ENCODE measurements at regions not wholly inside any gene's neighbourhood (a gene's known extent, or its start where the extent isn't known, plus 50 kb on each side); places are given as distances from the start of the nearest gene placed in this dataset.
A peak's percentile ranks its signal among the peaks of the same experiment; 100 is the strongest.
"Not testable (repeated sequence)": the region's sequence is repeated elsewhere in the genome, so short reads cannot be mapped to it uniquely, and the experiment has no call there.

- no peaks in the 10 kb centered on the region for H3K4me1 ChIP-seq (ENCODE audit: insufficient read depth, insufficient read length)
- H3K27me3 ChIP-seq (ENCODE audit: insufficient read depth, insufficient read length) = peaks cover 38% of the 10 kb centered on the region
- no peak for DNase-seq (ENCODE audit: low read depth, low spot score)
- TF ChIP-seq ZNF274 (IDR thresholded peaks at IDR 0.05; ENCODE audit: low read depth, low read length) (no peak), SUZ12 (IDR thresholded peaks at IDR 0.05; ENCODE audit: extremely low read depth, insufficient read depth, insufficient read length) (no peak), YY1 (IDR thresholded peaks at IDR 0.05; ENCODE audit: insufficient read depth, insufficient read length) (no peak)
- H3K9me3 ChIP-seq (ENCODE audit: insufficient read depth, low read length) = no peaks in the 10 kb centered on the region
- H3K9ac ChIP-seq (ENCODE audit: insufficient read length, low read depth) = no peak overlapping the region
- H3K36me3 ChIP-seq (ENCODE audit: insufficient read depth, insufficient read length, low read length) = no peaks in the 10 kb centered on the region
- no peak overlapping the region for H3K4me3 ChIP-seq (ENCODE audit: insufficient read length, low read depth)
These were observed 98.4 kb upstream of the TBX5 start for GRCh38 chr12:114504311-114504710.

- Histone ChIP-seq H3K4me3 (ENCODE audit: insufficient read length, low read depth) (peak overlapping the region; percentile 33), H3K9ac (ENCODE audit: insufficient read length, low read depth) (no peak overlapping the region), H3K36me3 (ENCODE audit: insufficient read depth, insufficient read length, low read length) (no peaks in the 10 kb centered on the region), H3K4me1 (ENCODE audit: insufficient read depth, insufficient read length) (no peaks in the 10 kb centered on the region), H3K9me3 (ENCODE audit: insufficient read depth, low read length) (no peaks in the 10 kb centered on the region), H3K27me3 (ENCODE audit: insufficient read depth, insufficient read length) (peaks cover 42% of the 10 kb centered on the region)
- TF ChIP-seq YY1 (IDR thresholded peaks at IDR 0.05; ENCODE audit: insufficient read depth, insufficient read length) (no peak), SUZ12 (IDR thresholded peaks at IDR 0.05; ENCODE audit: extremely low read depth, insufficient read depth, insufficient read length) (no peak), ZNF274 (IDR thresholded peaks at IDR 0.05; ENCODE audit: low read depth, low read length) (no peak)
- DNase-seq (ENCODE audit: low read depth, low spot score) = no peak
These were observed 95.5 kb upstream of the TBX5 start for GRCh38 chr12:114501474-114501807.

- TF ChIP-seq SUZ12 (IDR thresholded peaks at IDR 0.05; ENCODE audit: extremely low read depth, insufficient read depth, insufficient read length) = no peak
- TF ChIP-seq YY1 (IDR thresholded peaks at IDR 0.05; ENCODE audit: insufficient read depth, insufficient read length) = no peak
- no peak for TF ChIP-seq ZNF274 (IDR thresholded peaks at IDR 0.05; ENCODE audit: low read depth, low read length)
- Histone ChIP-seq H3K36me3 (ENCODE audit: insufficient read depth, insufficient read length, low read length) (no peaks in the 10 kb centered on the region), H3K27me3 (ENCODE audit: insufficient read depth, insufficient read length) (peaks cover 42% of the 10 kb centered on the region), H3K9me3 (ENCODE audit: insufficient read depth, low read length) (no peaks in the 10 kb centered on the region), H3K4me3 (ENCODE audit: insufficient read length, low read depth) (peak overlapping the region; percentile 33), H3K9ac (ENCODE audit: insufficient read length, low read depth) (no peak overlapping the region), H3K4me1 (ENCODE audit: insufficient read depth, insufficient read length) (no peaks in the 10 kb centered on the region)
- no peak for DNase-seq (ENCODE audit: low read depth, low spot score)
These were observed 95.0 kb upstream of the TBX5 start for GRCh38 chr12:114500775-114501473.

- no peak for TF ChIP-seq ZNF274 (IDR thresholded peaks at IDR 0.05; ENCODE audit: low read depth, low read length)
- no peak for TF ChIP-seq YY1 (IDR thresholded peaks at IDR 0.05; ENCODE audit: insufficient read depth, insufficient read length)
- no peak for TF ChIP-seq SUZ12 (IDR thresholded peaks at IDR 0.05; ENCODE audit: extremely low read depth, insufficient read depth, insufficient read length)
- H3K4me3 ChIP-seq (ENCODE audit: insufficient read length, low read depth) = no peak overlapping the region
- H3K4me1 ChIP-seq (ENCODE audit: insufficient read depth, insufficient read length) = no peaks in the 10 kb centered on the region
- H3K9ac ChIP-seq (ENCODE audit: insufficient read length, low read depth) = no peak overlapping the region
- no peak for DNase-seq (ENCODE audit: low read depth, low spot score)
- H3K36me3 ChIP-seq (ENCODE audit: insufficient read depth, insufficient read length, low read length) = no peaks in the 10 kb centered on the region
- H3K27me3 ChIP-seq (ENCODE audit: insufficient read depth, insufficient read length) = peaks cover 42% of the 10 kb centered on the region
- no peaks in the 10 kb centered on the region for H3K9me3 ChIP-seq (ENCODE audit: insufficient read depth, low read length)
These were observed 94.2 kb upstream of the TBX5 start for GRCh38 chr12:114500131-114500530.

- Histone ChIP-seq H3K9ac (ENCODE audit: insufficient read length, low read depth) (no peak overlapping the region), H3K9me3 (ENCODE audit: insufficient read depth, low read length) (no peaks in the 10 kb centered on the region), H3K4me3 (ENCODE audit: insufficient read length, low read depth) (no peak overlapping the region), H3K4me1 (ENCODE audit: insufficient read depth, insufficient read length) (no peaks in the 10 kb centered on the region), H3K36me3 (ENCODE audit: insufficient read depth, insufficient read length, low read length) (no peaks in the 10 kb centered on the region), H3K27me3 (ENCODE audit: insufficient read depth, insufficient read length) (peaks cover 46% of the 10 kb centered on the region)
- no peak for TF ChIP-seq ZNF274 (IDR thresholded peaks at IDR 0.05; ENCODE audit: low read depth, low read length)
- TF ChIP-seq SUZ12 (IDR thresholded peaks at IDR 0.05; ENCODE audit: extremely low read depth, insufficient read depth, insufficient read length) = no peak
- no peak for TF ChIP-seq YY1 (IDR thresholded peaks at IDR 0.05; ENCODE audit: insufficient read depth, insufficient read length)
- DNase-seq (ENCODE audit: low read depth, low spot score) = no peak
These were observed 93.4 kb upstream of the TBX5 start for GRCh38 chr12:114499338-114499737.

- Histone ChIP-seq H3K9me3 (ENCODE audit: insufficient read depth, low read length) (no peaks in the 10 kb centered on the region), H3K27me3 (ENCODE audit: insufficient read depth, insufficient read length) (peaks cover 4% of the 10 kb centered on the region), H3K36me3 (ENCODE audit: insufficient read depth, insufficient read length, low read length) (no peaks in the 10 kb centered on the region), H3K4me3 (ENCODE audit: insufficient read length, low read depth) (no peak overlapping the region), H3K9ac (ENCODE audit: insufficient read length, low read depth) (no peak overlapping the region), H3K4me1 (ENCODE audit: insufficient read depth, insufficient read length) (no peaks in the 10 kb centered on the region)
- no peak for TF ChIP-seq ZNF274 (IDR thresholded peaks at IDR 0.05; ENCODE audit: low read depth, low read length)
- no peak for TF ChIP-seq SUZ12 (IDR thresholded peaks at IDR 0.05; ENCODE audit: extremely low read depth, insufficient read depth, insufficient read length)
- TF ChIP-seq YY1 (IDR thresholded peaks at IDR 0.05; ENCODE audit: insufficient read depth, insufficient read length) = no peak
- DNase-seq (ENCODE audit: low read depth, low spot score) = no peak
These were observed 86.0 kb upstream of the TBX5 start for GRCh38 chr12:114491916-114492315.

GRCh38 chr12:114484822-114485459 is 79.0 kb upstream of the TBX5 start:
- not testable (repeated sequence) for H3K36me3 ChIP-seq (ENCODE audit: insufficient read depth, insufficient read length, low read length); H3K4me1 ChIP-seq (ENCODE audit: insufficient read depth, insufficient read length); H3K4me3 ChIP-seq (ENCODE audit: insufficient read length, low read depth); DNase-seq (ENCODE audit: low read depth, low spot score); H3K9ac ChIP-seq (ENCODE audit: insufficient read length, low read depth); H3K9me3 ChIP-seq (ENCODE audit: insufficient read depth, low read length)
- peaks cover 37% of the 10 kb centered on the region for H3K27me3 ChIP-seq (ENCODE audit: insufficient read depth, insufficient read length)
